Osteoblast (primary cell): ENCODE measurements at regions not wholly inside any gene's neighbourhood (a gene's known extent, or its start where the extent isn't known, plus 50 kb on each side); places are given as distances from the start of the nearest gene placed in this dataset.

Experiments used
- DNase-seq: peaks from one replicate; pipeline ENCODE4 v3.0.0; 2011; ENCODE audit warnings: low spot score, mixed read lengths; ENCODE audit not compliant: insufficient read length; ENCODE audit errors: missing footprints
- H2AFZ ChIP-seq: 2 replicates; pipeline ENCODE4 v1.6.0; 2011; ENCODE audit warnings: mild to moderate bottlenecking, low read length
- H3K27ac ChIP-seq: 2 replicates; pipeline ENCODE4 v1.5.1; 2011; ENCODE audit warnings: mild to moderate bottlenecking, low read depth, low read length, moderate library complexity
- H3K27me3 ChIP-seq: 2 replicates; pipeline ENCODE4 v1.6.0; 2012; ENCODE audit warnings: mild to moderate bottlenecking, control low read depth, inconsistent platforms, low read length, moderate library complexity; ENCODE audit not compliant: insufficient read depth
- H3K36me3 ChIP-seq: 2 replicates; pipeline ENCODE4 v1.5.1; 2011; ENCODE audit warnings: mild to moderate bottlenecking, low read length, control low read depth, moderate library complexity; ENCODE audit not compliant: insufficient read depth
- H3K4me1 ChIP-seq: 2 replicates; pipeline ENCODE4 v1.5.1; 2011; ENCODE audit warnings: mild to moderate bottlenecking, low read length, control low read depth, moderate library complexity; ENCODE audit not compliant: insufficient read depth
- H3K4me2 ChIP-seq: 2 replicates; pipeline ENCODE4 v1.6.0; 2011; ENCODE audit warnings: mild to moderate bottlenecking, low read length; ENCODE audit not compliant: insufficient read depth
- H3K4me3 ChIP-seq: fragments of 200-600 bp; sonication (generic); 3 replicates; pipeline ENCODE4 v1.5.1; 2012; ENCODE audit warnings: mild to moderate bottlenecking, low read length, inconsistent platforms; ENCODE audit not compliant: insufficient read depth
- H3K79me2 ChIP-seq: 2 replicates; pipeline ENCODE4 v1.6.0; 2012; ENCODE audit warnings: mild to moderate bottlenecking, low read length, control low read depth, inconsistent platforms; ENCODE audit not compliant: insufficient read depth
- H3K9me3 ChIP-seq: 2 replicates; pipeline ENCODE4 v1.5.1; 2011; ENCODE audit warnings: low read depth, low read length, control low read depth
- H4K20me1 ChIP-seq: 2 replicates; pipeline ENCODE4 v1.6.0; 2012; ENCODE audit warnings: mild to moderate bottlenecking, low read length, control low read depth; ENCODE audit not compliant: insufficient read depth
- TF ChIP-seq, protein P1 (sequence below): IDR thresholded peaks from 2 replicates; pipeline ENCODE4 v1.5.1; 2011; ENCODE audit warnings: mild to moderate bottlenecking, low read depth, low read length, moderate library complexity; ENCODE audit errors: extremely low read depth

- no peak overlapping the region for H3K4me2 ChIP-seq
- H3K4me1 ChIP-seq, result no peaks in the 10 kb centered on the region
- no peak for DNase-seq
- no peaks in the 10 kb centered on the region for H3K27me3 ChIP-seq
- no peaks in the 10 kb centered on the region for H3K79me2 ChIP-seq
- H3K4me3 ChIP-seq, result no peak overlapping the region
- no peak overlapping the region for H2AFZ ChIP-seq
- H3K9me3 ChIP-seq, result no peaks in the 10 kb centered on the region
- TF ChIP-seq, protein P1, sequence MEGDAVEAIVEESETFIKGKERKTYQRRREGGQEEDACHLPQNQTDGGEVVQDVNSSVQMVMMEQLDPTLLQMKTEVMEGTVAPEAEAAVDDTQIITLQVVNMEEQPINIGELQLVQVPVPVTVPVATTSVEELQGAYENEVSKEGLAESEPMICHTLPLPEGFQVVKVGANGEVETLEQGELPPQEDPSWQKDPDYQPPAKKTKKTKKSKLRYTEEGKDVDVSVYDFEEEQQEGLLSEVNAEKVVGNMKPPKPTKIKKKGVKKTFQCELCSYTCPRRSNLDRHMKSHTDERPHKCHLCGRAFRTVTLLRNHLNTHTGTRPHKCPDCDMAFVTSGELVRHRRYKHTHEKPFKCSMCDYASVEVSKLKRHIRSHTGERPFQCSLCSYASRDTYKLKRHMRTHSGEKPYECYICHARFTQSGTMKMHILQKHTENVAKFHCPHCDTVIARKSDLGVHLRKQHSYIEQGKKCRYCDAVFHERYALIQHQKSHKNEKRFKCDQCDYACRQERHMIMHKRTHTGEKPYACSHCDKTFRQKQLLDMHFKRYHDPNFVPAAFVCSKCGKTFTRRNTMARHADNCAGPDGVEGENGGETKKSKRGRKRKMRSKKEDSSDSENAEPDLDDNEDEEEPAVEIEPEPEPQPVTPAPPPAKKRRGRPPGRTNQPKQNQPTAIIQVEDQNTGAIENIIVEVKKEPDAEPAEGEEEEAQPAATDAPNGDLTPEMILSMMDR, result no peak
- no peak overlapping the region for H3K27ac ChIP-seq
- no peaks in the 10 kb centered on the region for H4K20me1 ChIP-seq
- H3K36me3 ChIP-seq, result no peaks in the 10 kb centered on the region
Measured at GRCh38 chr4:8786166-8786565, 85.5 kb downstream of the HMX1 start.

DNA sequence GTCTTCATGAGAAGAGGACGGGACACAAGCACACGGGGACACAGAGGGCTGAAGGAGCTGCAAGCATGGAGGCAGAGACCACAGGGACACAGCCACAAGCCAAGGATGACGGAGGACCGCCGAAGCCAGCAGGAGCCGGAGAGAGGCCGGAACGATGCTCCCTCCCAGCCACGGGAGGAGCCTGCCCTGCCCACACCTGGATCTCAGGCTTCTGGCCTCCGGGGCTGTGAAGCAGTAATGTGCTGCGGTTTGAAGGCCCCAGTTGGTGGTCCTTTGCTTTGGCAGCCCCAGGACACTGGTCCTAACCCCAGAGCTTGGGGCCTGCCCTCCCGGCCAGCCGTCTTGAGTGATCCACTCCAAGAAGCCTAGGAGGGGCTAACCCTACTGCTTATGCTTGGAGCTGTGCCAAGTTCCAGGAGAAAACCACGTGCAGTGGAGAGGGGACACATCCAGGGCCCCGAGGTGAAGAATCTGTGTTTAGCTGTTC lies 85.9 kb downstream of the HMX1 start:
- TF ChIP-seq, protein P1, result no peak
- no peak overlapping the region for H3K4me3 ChIP-seq
- DNase-seq, result peak; percentile 63
- H3K27me3 ChIP-seq, result no peaks in the 10 kb centered on the region
- H2AFZ ChIP-seq, result no peak overlapping the region
- H3K4me1 ChIP-seq, result no peaks in the 10 kb centered on the region
- no peaks in the 10 kb centered on the region for H3K9me3 ChIP-seq
- no peaks in the 10 kb centered on the region for H3K36me3 ChIP-seq
- H3K4me2 ChIP-seq, result no peak overlapping the region
- no peak overlapping the region for H3K27ac ChIP-seq
- no peaks in the 10 kb centered on the region for H3K79me2 ChIP-seq
- H4K20me1 ChIP-seq, result no peaks in the 10 kb centered on the region

DNA sequence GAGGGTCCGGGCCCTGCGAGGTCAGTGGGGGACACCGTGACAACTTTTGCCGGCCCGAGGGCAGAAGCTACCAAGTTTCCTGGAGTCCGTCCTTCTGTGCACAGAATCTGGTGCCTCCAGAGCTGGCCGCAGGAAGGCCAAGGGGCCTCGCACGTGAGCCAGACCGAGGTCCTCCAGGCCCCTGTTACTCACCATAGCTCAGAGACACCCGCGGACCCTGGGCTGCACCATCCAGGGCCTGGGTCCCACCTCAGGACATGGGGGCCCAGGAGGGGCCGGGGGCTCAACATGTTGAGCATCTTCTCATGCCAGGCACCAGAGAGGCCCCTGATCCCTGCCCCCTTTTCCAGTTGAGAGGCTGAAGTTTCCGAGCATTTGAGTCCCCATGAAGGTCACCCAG lies 87.9 kb downstream of the HMX1 start:
- Histone ChIP-seq H3K4me3 (no peak overlapping the region), H3K4me2 (no peak overlapping the region), H3K27me3 (no peaks in the 10 kb centered on the region), H3K36me3 (no peaks in the 10 kb centered on the region), H3K79me2 (no peaks in the 10 kb centered on the region), H2AFZ (no peak overlapping the region), H3K9me3 (no peaks in the 10 kb centered on the region), H4K20me1 (no peaks in the 10 kb centered on the region), H3K27ac (no peak overlapping the region), H3K4me1 (no peaks in the 10 kb centered on the region)
- TF ChIP-seq, protein P1, result no peak
- DNase-seq, result no peak

- no peaks in the 10 kb centered on the region for H3K36me3 ChIP-seq
- no peak overlapping the region for H3K4me2 ChIP-seq
- no peaks in the 10 kb centered on the region for H3K79me2 ChIP-seq
- H2AFZ ChIP-seq, result no peak overlapping the region
- peak; percentile 49 for DNase-seq
- no peak overlapping the region for H3K27ac ChIP-seq
- H3K4me1 ChIP-seq, result no peaks in the 10 kb centered on the region
- no peak overlapping the region for H3K4me3 ChIP-seq
- H3K9me3 ChIP-seq, result no peaks in the 10 kb centered on the region
- TF ChIP-seq, protein P1, result no peak
- no peaks in the 10 kb centered on the region for H4K20me1 ChIP-seq
- no peaks in the 10 kb centered on the region for H3K27me3 ChIP-seq
Measured at GRCh38 chr4:8782135-8782534, 89.5 kb downstream of the HMX1 start.
